HepG2 (cell line): ENCODE measurements at regions not wholly inside any gene's neighbourhood (a gene's known extent, or its start where the extent isn't known, plus 50 kb on each side); places are given as distances from the start of the nearest gene placed in this dataset.

Experiments used
- ATAC-seq: fragments of 200-7000 bp; cut with Tn5 transposase; 3 replicates; pipeline ENCODE4 v1.9.1; 2020; ENCODE audit warnings: mild to moderate bottlenecking, moderate library complexity
- BruUV-seq: library from RNA; stranded (reverse); fragments of 400-500 nt; replicated peaks from 2 replicates; lab custom pipeline; 2021; lab: Mats Ljungman, UMichigan
- CTCF ChIA-PET: fragments of 300-600 bp; formaldehyde crosslinking; extraction: SDS; loops from one replicate; lab custom pipeline; 2021; ENCODE audit warnings: low total read pairs, inconsistent platforms, low intra/inter-chr PET ratio; lab: Yijun Ruan, JAX
- POLR2A ChIA-PET: fragments of 350-600 bp; sonication (Branson Sonifier 250); formaldehyde crosslinking; loops from one replicate; lab custom pipeline; 2020; ENCODE audit warnings: antibody characterized with exemption, inconsistent platforms; lab: Yijun Ruan, JAX
- DNase-seq: peaks from one replicate; pipeline ENCODE4 v3.0.0-alpha.2; 2015; ENCODE audit warnings: low spot score
- FAIRE-seq: peaks from 3 replicates; lab custom pipeline; 2011; peaks lifted over from hg19 to GRCh38; lab: Jason Lieb, UNC
- H2AFZ ChIP-seq: one replicate; pipeline ENCODE4 v1.6.1; 2011; ENCODE audit warnings: low read length, inconsistent platforms
- H3K27ac ChIP-seq: fragments of 300-600 bp; 3 replicates; pipeline ENCODE4 v1.8.0; 2011; ENCODE audit warnings: mixed run types, mild to moderate bottlenecking, mixed read lengths, low read length, inconsistent platforms; ENCODE audit not compliant: insufficient read depth; ENCODE audit errors: extremely low read length
- H3K27me3 ChIP-seq, 2 experiments: fragments of 200-600 bp in 1 of 2; 2 replicates in 1 of 2; 3 replicates in 1 of 2; pipeline versions ENCODE4 v1.6.0 to v1.8.0; 2011; ENCODE audit warnings: low read length in 2 of 2, mild to moderate bottlenecking in 2 of 2, moderate library complexity in 2 of 2, inconsistent platforms in 1 of 2; ENCODE audit not compliant: insufficient read depth in 2 of 2, control insufficient read depth in 1 of 2
- H3K36me3 ChIP-seq, 2 experiments: fragments of 200-600 bp in 1 of 2; replicated peaks in 1 of 2; 2 replicates in 1 of 2; 3 replicates in 1 of 2; pipeline versions ENCODE4 v1.5.1 to v1.8.0; 2011; ENCODE audit warnings: low read length in 2 of 2, inconsistent platforms in 1 of 2; ENCODE audit not compliant: insufficient read depth in 2 of 2, control insufficient read depth in 1 of 2
- H3K4me1 ChIP-seq: 2 replicates; pipeline ENCODE4 v1.5.1; 2012; ENCODE audit warnings: low read length, inconsistent platforms; ENCODE audit not compliant: insufficient read depth
- H3K4me2 ChIP-seq: 2 replicates; pipeline ENCODE4 v1.6.0; 2011; ENCODE audit warnings: low read depth, low read length, inconsistent platforms
- H3K4me3 ChIP-seq, 3 experiments: fragments of 200-600 bp in 1 of 3; sonication (generic), shearing (Covaris generic) in 1 of 3; replicated peaks in 1 of 3; 2 replicates each; pipeline ENCODE4 v1.5.1; 2011 to 2016; ENCODE audit warnings: low read length in 3 of 3, inconsistent platforms in 2 of 3, low read depth in 2 of 3, mild to moderate bottlenecking in 2 of 3, control low read depth in 1 of 3, mixed read lengths in 1 of 3; ENCODE audit not compliant: insufficient read depth in 1 of 3
- H3K79me2 ChIP-seq: one replicate; pipeline ENCODE4 v1.6.1; 2011; ENCODE audit warnings: low read length, inconsistent platforms; ENCODE audit not compliant: insufficient read depth
- H3K9ac ChIP-seq: 2 replicates; pipeline ENCODE4 v1.6.0; 2011; ENCODE audit warnings: mild to moderate bottlenecking, low read depth, low read length, inconsistent platforms; ENCODE audit not compliant: insufficient read depth
- H3K9me3 ChIP-seq: 2 replicates; pipeline ENCODE4 v1.5.1; 2012; ENCODE audit warnings: mild to moderate bottlenecking, low read length
- H4K20me1 ChIP-seq: 2 replicates; pipeline ENCODE4 v1.6.0; 2011; ENCODE audit warnings: inconsistent platforms, mild to moderate bottlenecking, low read length, moderate library complexity; ENCODE audit not compliant: insufficient read depth
- BCL6 ChIP-seq: IDR thresholded peaks from 2 replicates; pipeline ENCODE4 v1.6.1; 2016; ENCODE audit warnings: missing genetic modification reagents, missing compliant biosample characterization
- CBX2 ChIP-seq, 2 experiments: fragments of 200-600 bp in 1 of 2; sonication (generic); formaldehyde crosslinking in 1 of 2; IDR thresholded peaks; 2 replicates each; pipeline versions ENCODE4 v1.7.0 to v1.8.1; 2018 to 2022; ENCODE audit warnings: low read depth in 2 of 2, low read length in 1 of 2, mild to moderate bottlenecking in 1 of 2, missing genetic modification reagents in 1 of 2
- FOXO1 ChIP-seq: sonication (generic); formaldehyde crosslinking; IDR thresholded peaks from 2 replicates; pipeline ENCODE4 v1.4.0; 2020; ENCODE audit warnings: missing genetic modification reagents
- HDAC1 ChIP-seq: sonication (generic); formaldehyde crosslinking; IDR thresholded peaks from 2 replicates; pipeline ENCODE4 v1.5.1; 2020; ENCODE audit warnings: mild to moderate bottlenecking, missing genetic modification reagents
- MBD4 ChIP-seq: IDR thresholded peaks from 2 replicates; pipeline ENCODE4 v1.6.1; 2012; ENCODE audit warnings: low read length, inconsistent platforms, borderline replicate concordance
- NR2F1 ChIP-seq, 2 experiments: fragments of 450-650 bp in 1 of 2; formaldehyde crosslinking in 1 of 2; IDR thresholded peaks; 2 replicates each; pipeline versions ENCODE4 v1.5.0 to v1.6.1; 2016 to 2020; ENCODE audit warnings: mild to moderate bottlenecking in 1 of 2, missing compliant biosample characterization in 1 of 2, missing genetic modification reagents in 1 of 2, moderate library complexity in 1 of 2
- NR2F2 ChIP-seq: IDR thresholded peaks from 2 replicates; pipeline ENCODE4 v1.6.1; 2012; ENCODE audit warnings: low read depth, inconsistent platforms, borderline replicate concordance
- POLR2G ChIP-seq: fragments of 200-400 bp; formaldehyde crosslinking; IDR thresholded peaks from 2 replicates; pipeline ENCODE4 v1.6.1; 2018; ENCODE audit warnings: mild to moderate bottlenecking, low read depth, low read length, moderate library complexity
- SALL1 ChIP-seq: sonication (generic); formaldehyde crosslinking; IDR thresholded peaks from 2 replicates; pipeline ENCODE4 v1.8.0; 2022; ENCODE audit warnings: mild to moderate bottlenecking, missing genetic modification reagents
- TCF7L2 ChIP-seq: IDR thresholded peaks from 2 replicates; pipeline ENCODE4 v1.6.1; 2011; ENCODE audit warnings: mild to moderate bottlenecking, low read depth, low read length, moderate library complexity
- ZFP36 ChIP-seq: fragments of 150-350 bp; IDR thresholded peaks from 2 replicates; pipeline ENCODE4 v1.6.1; 2018; ENCODE audit warnings: borderline replicate concordance, low read length, low read depth; ENCODE audit not compliant: partially characterized antibody
- ZFP82 ChIP-seq: sonication (generic); formaldehyde crosslinking; IDR thresholded peaks from 2 replicates; pipeline ENCODE4 v1.5.1; 2020; ENCODE audit warnings: mild to moderate bottlenecking, missing genetic modification reagents, borderline replicate concordance
- ZMAT3 ChIP-seq: sonication (generic); formaldehyde crosslinking; conservative IDR thresholded peaks from 2 replicates; pipeline ENCODE4 v1.7.0; 2021; ENCODE audit warnings: missing genetic modification reagents
- ZNF367 ChIP-seq: sonication (generic); formaldehyde crosslinking; IDR thresholded peaks from 2 replicates; pipeline ENCODE4 v1.4.0; 2020; ENCODE audit warnings: missing genetic modification reagents, borderline replicate concordance
- ZNF660 ChIP-seq: sonication (generic); formaldehyde crosslinking; IDR thresholded peaks from 2 replicates; pipeline ENCODE4 v1.5.1; 2020; ENCODE audit warnings: mild to moderate bottlenecking, low read depth, missing genetic modification reagents, borderline replicate concordance
- ZNF780A ChIP-seq: sonication (generic); formaldehyde crosslinking; IDR thresholded peaks from 2 replicates; pipeline ENCODE4 v1.8.0; 2022; ENCODE audit warnings: mild to moderate bottlenecking, missing genetic modification reagents, moderate library complexity
- WGBS: methylation state at CpG from one replicate; pipeline ENCODE4 v1.1.6; 2017; ENCODE audit warnings: low lambda C conversion rate; 5-methylcytosine and 5-hydroxymethylcytosine counted together
- in situ Hi-C: cut with HindIII; loops from 2 replicates; pipeline ENCODE4 v1.10.0; 2017; ENCODE audit warnings: low pct_unique_long_range_greater_than_20kb; ENCODE audit not compliant: extremely low pct_ligation_motif_present
- intact Hi-C: fragments of 100-400 bp; cut with micrococcal nuclease; formaldehyde crosslinking; loops from one replicate; pipeline ENCODE4 v1.10.0; 2022; ENCODE audit not compliant: unreplicated experiment
- TF ChIP-seq, protein P1 (sequence below): IDR thresholded peaks from 2 replicates; pipeline ENCODE4 v1.6.1; 2012; ENCODE audit warnings: inconsistent platforms

DNA sequence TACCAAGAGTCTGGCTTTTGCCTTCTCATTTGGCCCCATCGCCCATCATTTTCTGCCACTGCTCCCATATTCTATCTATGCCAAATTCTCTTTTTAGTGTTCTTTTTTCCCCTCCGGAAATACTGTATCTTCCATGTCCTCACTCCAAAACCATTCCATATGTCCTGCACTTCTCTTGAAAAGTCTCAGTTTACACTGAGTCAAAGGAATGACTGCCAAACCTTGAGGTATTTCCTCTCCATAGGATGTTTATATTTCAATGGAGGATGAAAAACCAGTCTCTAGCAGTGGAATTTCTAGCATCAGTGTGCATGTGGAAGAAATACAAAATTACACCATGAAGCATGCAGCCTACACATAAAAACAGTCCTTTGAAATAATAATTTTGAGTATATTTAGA lies 121.4 kb upstream of the PHYHIPL start:
- no peak for FAIRE-seq
- intact Hi-C loops, result loop anchor here (5.0 kb wide), 2 partner anchors 48 to 122 kb away; partner anchors contain the start of gene PHYHIPL

DNA sequence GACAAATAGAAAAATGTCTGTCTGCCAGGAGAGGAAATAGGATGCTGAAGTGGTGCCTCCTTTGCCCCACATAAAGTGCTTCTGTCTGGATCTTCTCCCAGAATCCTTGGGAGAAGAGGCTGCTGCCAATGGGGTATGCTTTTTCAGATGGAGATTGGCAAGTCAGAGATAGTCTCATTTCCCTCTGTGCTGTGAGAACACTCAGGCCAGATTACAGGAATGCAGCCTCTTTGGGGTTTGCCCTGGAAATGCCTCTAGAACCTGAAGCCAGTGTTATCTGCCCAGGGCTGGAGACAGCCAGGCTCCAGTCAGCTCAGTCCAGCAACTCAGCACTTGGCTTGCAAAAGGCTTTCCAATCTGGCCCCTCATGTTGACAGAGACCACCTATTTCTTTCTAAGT lies 119.1 kb upstream of the PHYHIPL start:
- Histone ChIP-seq H3K79me2 (no peaks in the 10 kb centered on the region), H3K4me3 (peak overlapping the region in 2 of 3 experiments; percentile 19 to 25; a peak in 3 of 6 replicates), H3K9me3 (no peaks in the 10 kb centered on the region), H3K4me1 (peaks cover 55% of the 10 kb centered on the region), H3K27ac (peak overlapping the region; percentile 74), H3K36me3 (no peaks in the 10 kb centered on the region), H3K9ac (peak overlapping the region; percentile 47), H2AFZ (no peak overlapping the region), H4K20me1 (no peaks in the 10 kb centered on the region), H3K4me2 (peak overlapping the region; percentile 55), H3K27me3 (no peaks in the 10 kb centered on the region)
- ChIA-PET CTCF (no interaction called here), POLR2A (interaction anchor here (1.0 to 2.4 kb wide), 6 partner anchors 9 to 119 kb away, joined by 3 to 15 read pairs (median 9); partner anchors contain the start of gene PHYHIPL)
- DNase-seq (peak; percentile 67), FAIRE-seq (peak; percentile 43), ATAC-seq (peak; percentile 86)
- in situ Hi-C loops (no loop called here), intact Hi-C loops (loop anchor here (5.0 kb wide), 2 partner anchors 50 to 120 kb away; partner anchors contain the start of gene PHYHIPL)
- TF ChIP-seq ZFP36 (no peak), ZFP82 (CRISPR knock-in tag) (0 out of 2 replicates have a peak, but pooled peaks have one; percentile 16), NR2F1 (CRISPR knock-in tag; IDR thresholded peaks at IDR 0.05) (no peak), POLR2G (peak; percentile 49; the same call in 1 of the 2 replicates), CBX2 (IDR thresholded peaks at IDR 0.05; ENCODE audit: low read depth, low read length) (no peak), CBX2 (CRISPR knock-in tag; IDR thresholded peaks at IDR 0.05; ENCODE audit: low read depth) (no peak), ZNF367 (no peak), NR2F2 (0 out of 2 replicates have a peak, but pooled peaks have one; percentile 18), FOXO1 (CRISPR knock-in tag) (no peak), BCL6 (CRISPR knock-in tag) (0 out of 2 replicates have a peak, but pooled peaks have one; percentile 9), SALL1 (CRISPR knock-in tag) (peak; percentile 22; the same call in 1 of the 2 replicates), MBD4 (0 out of 2 replicates have a peak, but pooled peaks have one; percentile 12), ZMAT3 (CRISPR knock-in tag) (0 out of 2 replicates have a peak, but pooled peaks have one; percentile 32)
- TF ChIP-seq, protein P1, sequence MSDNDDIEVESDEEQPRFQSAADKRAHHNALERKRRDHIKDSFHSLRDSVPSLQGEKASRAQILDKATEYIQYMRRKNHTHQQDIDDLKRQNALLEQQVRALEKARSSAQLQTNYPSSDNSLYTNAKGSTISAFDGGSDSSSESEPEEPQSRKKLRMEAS, result peak; percentile 7; the same call in 1 of the 2 replicates
- no TSS peak for BruUV-seq

More for the DNA sequence above, 121.4 kb upstream of the PHYHIPL start:
- in situ Hi-C loops, result no loop called here
- Histone ChIP-seq H3K4me1 (peaks cover 37% of the 10 kb centered on the region), H3K9ac (no peak overlapping the region), H3K4me2 (no peak overlapping the region), H3K27ac (no peak overlapping the region), H3K36me3 (no peaks in the 10 kb centered on the region), H3K79me2 (no peaks in the 10 kb centered on the region), H4K20me1 (no peaks in the 10 kb centered on the region), H3K4me3 (no peak overlapping the region), H3K9me3 (peaks cover 6% of the 10 kb centered on the region), H2AFZ (no peak overlapping the region), H3K27me3 (no peaks in the 10 kb centered on the region)
- 98% methylated on average over 2 of the region's 2 CpGs for WGBS
- ChIA-PET CTCF (no interaction called here), POLR2A (no interaction called here)
- TF ChIP-seq ZNF660 (CRISPR knock-in tag), result no peak
- no peak for TF ChIP-seq ZNF780A (CRISPR knock-in tag)
- no peak for TF ChIP-seq HDAC1
- no peak for TF ChIP-seq TCF7L2
- DNase-seq, result no peak
- no TSS peak for BruUV-seq
- no peak for ATAC-seq
